ENCODE measurements at regions not wholly inside any gene's neighbourhood (a gene's known extent, or its start where the extent isn't known, plus 50 kb on each side); places are given as distances from the start of the nearest gene placed in this dataset.

DNA sequence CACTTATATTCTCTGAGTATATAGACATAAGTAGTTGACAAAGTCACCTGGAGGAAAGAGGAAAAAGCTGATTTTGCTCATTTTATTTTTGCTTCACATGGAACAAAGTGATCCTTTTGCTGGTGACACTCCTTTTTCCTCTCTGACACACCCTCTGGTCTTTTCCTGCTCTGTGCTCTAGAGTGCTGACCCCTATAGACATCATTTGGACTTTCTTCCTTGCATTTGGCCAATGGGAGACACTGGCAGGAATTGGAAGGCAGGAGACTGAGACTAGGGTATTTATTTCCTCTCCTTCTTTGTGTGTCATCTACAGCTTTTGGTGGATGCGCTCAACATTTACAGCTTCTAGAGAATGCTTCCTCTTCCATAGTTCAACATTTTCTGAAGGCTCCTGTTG is 1078.1 kb downstream of the SORCS1 start:
- 92 to 100% (median 95%) methylated on average over 1 of the region's 1 CpG for WGBS, 5 donors
- TF ChIP-seq POLR2AphosphoS5 (IDR thresholded peaks at IDR 0.05): no peak
- no peak for TF ChIP-seq POLR2A (IDR thresholded peaks at IDR 0.05)
- TF ChIP-seq, protein P1, sequence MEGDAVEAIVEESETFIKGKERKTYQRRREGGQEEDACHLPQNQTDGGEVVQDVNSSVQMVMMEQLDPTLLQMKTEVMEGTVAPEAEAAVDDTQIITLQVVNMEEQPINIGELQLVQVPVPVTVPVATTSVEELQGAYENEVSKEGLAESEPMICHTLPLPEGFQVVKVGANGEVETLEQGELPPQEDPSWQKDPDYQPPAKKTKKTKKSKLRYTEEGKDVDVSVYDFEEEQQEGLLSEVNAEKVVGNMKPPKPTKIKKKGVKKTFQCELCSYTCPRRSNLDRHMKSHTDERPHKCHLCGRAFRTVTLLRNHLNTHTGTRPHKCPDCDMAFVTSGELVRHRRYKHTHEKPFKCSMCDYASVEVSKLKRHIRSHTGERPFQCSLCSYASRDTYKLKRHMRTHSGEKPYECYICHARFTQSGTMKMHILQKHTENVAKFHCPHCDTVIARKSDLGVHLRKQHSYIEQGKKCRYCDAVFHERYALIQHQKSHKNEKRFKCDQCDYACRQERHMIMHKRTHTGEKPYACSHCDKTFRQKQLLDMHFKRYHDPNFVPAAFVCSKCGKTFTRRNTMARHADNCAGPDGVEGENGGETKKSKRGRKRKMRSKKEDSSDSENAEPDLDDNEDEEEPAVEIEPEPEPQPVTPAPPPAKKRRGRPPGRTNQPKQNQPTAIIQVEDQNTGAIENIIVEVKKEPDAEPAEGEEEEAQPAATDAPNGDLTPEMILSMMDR (IDR thresholded peaks at IDR 0.05 in 8 of 11, conservative IDR thresholded peaks at IDR 0.05 in 3 of 11): no peak
- intact Hi-C loops (cut with DNase I; ENCODE audit: low total_unique reads): no loop called here
- H3K9me3 ChIP-seq: peaks cover 0 to 2% (median 0%) of the 10 kb centered on the region in 8 donors
- no peaks in the 10 kb centered on the region for H3K27me3 ChIP-seq (replicated peaks in 1 of 7)
- no peaks in the 10 kb centered on the region for H3K36me3 ChIP-seq
- H3K4me1 ChIP-seq: no peaks in the 10 kb centered on the region
- no peak overlapping the region for H3K4me3 ChIP-seq
- H3K27ac ChIP-seq: no peak overlapping the region
- DNase-seq: no peak

DNA sequence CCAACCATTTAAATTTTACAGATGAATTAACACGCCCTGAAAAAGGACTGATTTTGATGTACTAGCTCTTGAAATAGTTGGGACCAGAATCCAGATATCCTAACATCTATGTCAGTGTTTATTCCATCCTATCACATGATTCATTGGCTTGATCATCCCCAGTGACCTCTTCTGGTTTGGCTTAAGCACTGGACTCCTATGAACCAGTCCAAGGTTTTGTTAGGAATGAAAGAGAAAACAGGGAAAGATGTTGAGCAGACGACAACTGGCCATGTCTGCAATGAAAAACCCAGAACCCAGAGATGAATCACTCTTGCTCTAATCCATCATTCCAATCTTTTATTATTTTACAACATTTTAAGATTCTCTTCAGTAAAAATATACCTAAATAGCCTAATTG is 1080.9 kb downstream of the SORCS1 start:
- no peak overlapping the region for H3K27ac ChIP-seq
- H3K36me3 ChIP-seq: no peaks in the 10 kb centered on the region
- 56 to 82% (median 65%) methylated on average over 2 of the region's 2 CpGs for WGBS, 5 donors
- no peaks in the 10 kb centered on the region for H3K4me1 ChIP-seq
- TF ChIP-seq, protein P1 (IDR thresholded peaks at IDR 0.05 in 8 of 11, conservative IDR thresholded peaks at IDR 0.05 in 3 of 11): no peak
- TF ChIP-seq POLR2AphosphoS5 (IDR thresholded peaks at IDR 0.05) (no peak), POLR2A (IDR thresholded peaks at IDR 0.05) (no peak)
- DNase-seq: no peak
- no peaks in the 10 kb centered on the region for H3K9me3 ChIP-seq
- H3K4me3 ChIP-seq: no peak overlapping the region
- intact Hi-C loops (cut with DNase I; ENCODE audit: low total_unique reads): no loop called here
- no peaks in the 10 kb centered on the region for H3K27me3 ChIP-seq (replicated peaks in 1 of 7)

DNA sequence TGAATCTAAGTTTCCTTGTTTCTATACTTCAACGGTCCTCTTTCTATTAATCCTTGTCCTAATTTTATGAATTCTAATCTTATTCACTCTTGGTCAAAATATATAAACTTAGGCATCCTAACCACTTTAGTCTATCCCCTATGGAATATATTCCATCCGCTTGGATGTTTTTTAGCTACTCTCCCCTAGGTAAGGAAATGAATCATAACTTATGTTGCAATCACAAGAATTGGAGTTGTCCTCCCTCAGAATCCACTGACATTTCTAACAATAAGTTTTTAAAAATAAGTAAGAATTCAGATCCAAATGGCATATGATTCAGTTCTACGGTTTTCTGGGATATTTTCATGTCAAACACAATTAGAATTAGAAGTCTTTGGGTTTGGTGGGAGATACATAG is 1081.6 kb downstream of the SORCS1 start:
- H3K4me1 ChIP-seq: no peaks in the 10 kb centered on the region
- DNase-seq: no peak
- no peaks in the 10 kb centered on the region for H3K9me3 ChIP-seq
- WGBS, 5 donors: 71 to 84% (median 78%) methylated on average over 3 of the region's 3 CpGs
- no peaks in the 10 kb centered on the region for H3K36me3 ChIP-seq
- H3K4me3 ChIP-seq: no peak overlapping the region
- H3K27me3 ChIP-seq (replicated peaks in 1 of 7): no peaks in the 10 kb centered on the region
- H3K27ac ChIP-seq: no peak overlapping the region
- TF ChIP-seq, protein P1 (IDR thresholded peaks at IDR 0.05 in 8 of 11, conservative IDR thresholded peaks at IDR 0.05 in 3 of 11): no peak
- TF ChIP-seq POLR2AphosphoS5 (IDR thresholded peaks at IDR 0.05) (no peak), POLR2A (IDR thresholded peaks at IDR 0.05) (no peak)
- intact Hi-C loops (cut with DNase I; ENCODE audit: low total_unique reads): no loop called here

DNA sequence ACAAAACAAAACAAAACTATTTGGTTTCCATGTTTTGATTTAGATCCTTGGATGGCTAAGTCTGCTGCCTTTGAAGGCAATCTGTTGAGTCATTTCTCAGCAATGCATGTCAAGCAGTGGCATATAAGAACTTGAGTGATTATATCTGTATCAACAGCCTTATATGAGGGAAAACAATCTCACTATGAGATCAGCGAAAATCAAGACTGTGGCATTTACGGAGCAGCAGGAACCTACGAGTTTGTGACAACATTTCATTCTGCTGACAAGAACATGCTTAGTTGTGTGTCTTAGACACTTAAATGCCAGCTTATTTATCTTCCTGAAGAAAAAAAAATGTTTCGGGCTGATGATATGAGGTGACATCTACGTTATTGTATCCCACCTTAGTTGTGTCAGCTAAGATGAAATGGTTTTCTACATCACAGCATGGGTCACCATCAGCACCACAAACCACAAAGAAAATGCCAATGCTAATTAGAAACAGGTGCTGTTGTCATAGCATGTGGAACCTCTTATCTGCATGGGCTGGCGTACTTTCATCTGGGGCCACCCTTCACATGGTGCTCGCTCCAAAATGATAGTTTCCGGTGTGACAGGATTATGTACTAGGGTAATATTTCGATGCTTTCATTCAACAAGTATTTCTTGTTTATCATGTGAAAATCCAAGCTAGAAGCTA is 1085.5 kb downstream of the SORCS1 start:
- 74 to 79% (median 75%) methylated on average over 9 of the region's 9 CpGs for WGBS, 5 donors
- DNase-seq: no peak
- no peak overlapping the region for H3K4me3 ChIP-seq
- H3K4me1 ChIP-seq: no peaks in the 10 kb centered on the region
- H3K36me3 ChIP-seq: no peaks in the 10 kb centered on the region
- TF ChIP-seq, protein P1 (IDR thresholded peaks at IDR 0.05 in 8 of 11, conservative IDR thresholded peaks at IDR 0.05 in 3 of 11): no peak
- TF ChIP-seq POLR2AphosphoS5 (IDR thresholded peaks at IDR 0.05) (no peak), POLR2A (IDR thresholded peaks at IDR 0.05) (no peak)
- H3K27me3 ChIP-seq (replicated peaks in 1 of 7): no peaks in the 10 kb centered on the region
- H3K27ac ChIP-seq: no peak overlapping the region
- intact Hi-C loops (cut with DNase I; ENCODE audit: low total_unique reads): no loop called here
- no peaks in the 10 kb centered on the region for H3K9me3 ChIP-seq

All from spleen (tissue), 11 donors.